ENCODE measurements at regions not wholly inside any gene's neighbourhood (a gene's known extent, or its start where the extent isn't known, plus 50 kb on each side); places are given as distances from the start of the nearest gene placed in this dataset.
A peak's percentile ranks its signal among the peaks of the same experiment; 100 is the strongest.

- no peak for DNase-seq (ENCODE audit: low spot score)
These were observed 260.3 kb downstream of the SLITRK6 start for GRCh38 chr13:85538957-85539356.

GRCh38 chr13:85537601-85538000, 261.6 kb downstream of the SLITRK6 start:
- no peak for DNase-seq (ENCODE audit: low spot score)

GRCh38 chr13:85536706-85537105, 262.5 kb downstream of the SLITRK6 start:
- DNase-seq (ENCODE audit: low spot score), result no peak

GRCh38 chr13:85535316-85536084, 263.7 kb downstream of the SLITRK6 start:
- DNase-seq (ENCODE audit: low spot score), result no peak

GRCh38 chr13:85533911-85534310, 265.3 kb downstream of the SLITRK6 start:
- DNase-seq (ENCODE audit: low spot score), result no peak

- DNase-seq (ENCODE audit: low spot score), result no peak
These were observed 270.0 kb downstream of the SLITRK6 start for GRCh38 chr13:85529218-85529594.

GRCh38 chr13:85528491-85529217, 270.6 kb downstream of the SLITRK6 start:
- no peak for DNase-seq (ENCODE audit: low spot score)

GRCh38 chr13:85527316-85527715, 271.9 kb downstream of the SLITRK6 start:
- no peak for DNase-seq (ENCODE audit: low spot score)

GRCh38 chr13:85525411-85525810, 273.8 kb downstream of the SLITRK6 start:
- DNase-seq (ENCODE audit: low spot score), result no peak

GRCh38 chr13:85521657-85522056, 277.6 kb downstream of the SLITRK6 start:
- DNase-seq (ENCODE audit: low spot score), result no peak

GRCh38 chr13:85520445-85520844, 278.8 kb downstream of the SLITRK6 start:
- no peak for DNase-seq (ENCODE audit: low spot score)

GRCh38 chr13:85519363-85519762, 279.9 kb downstream of the SLITRK6 start:
- DNase-seq (ENCODE audit: low spot score), result no peak

GRCh38 chr13:85512421-85512820, 286.8 kb downstream of the SLITRK6 start:
- peak; percentile 12 for DNase-seq (ENCODE audit: low spot score)

GRCh38 chr13:85509512-85509911, 289.7 kb downstream of the SLITRK6 start:
- peak; percentile 31 for DNase-seq (ENCODE audit: low spot score)

GRCh38 chr13:85508683-85509329, 290.4 kb downstream of the SLITRK6 start:
- no peak for DNase-seq (ENCODE audit: low spot score)

- no peak for DNase-seq (ENCODE audit: low spot score)
These were observed 295.4 kb downstream of the SLITRK6 start for GRCh38 chr13:85503797-85504196.

- no peak for DNase-seq (ENCODE audit: low spot score)
These were observed 297.6 kb downstream of the SLITRK6 start for GRCh38 chr13:85501616-85502015.

- DNase-seq (ENCODE audit: low spot score), result no peak
These were observed 298.4 kb downstream of the SLITRK6 start for GRCh38 chr13:85500696-85501256.

- no peak for DNase-seq (ENCODE audit: low spot score)
These were observed 300.4 kb downstream of the SLITRK6 start for GRCh38 chr13:85498774-85499173.

- peak; percentile 24 for DNase-seq (ENCODE audit: low spot score)
These were observed 301.6 kb downstream of the SLITRK6 start for GRCh38 chr13:85497652-85498051.

GRCh38 chr13:85492283-85492682, 306.9 kb downstream of the SLITRK6 start:
- DNase-seq (ENCODE audit: low spot score), result no peak

GRCh38 chr13:85486663-85487062, 312.6 kb downstream of the SLITRK6 start:
- DNase-seq (ENCODE audit: low spot score), result no peak
